IMR-90 (cell line): ENCODE measurements at regions not wholly inside any gene's neighbourhood (a gene's known extent, or its start where the extent isn't known, plus 50 kb on each side); places are given as distances from the start of the nearest gene placed in this dataset.

ENCODE experiments used
- ATAC-seq: fragments of 200-7000 bp; cut with Tn5 transposase; 2 replicates; pipeline ENCODE4 v1.9.1; 2020; ENCODE audit warnings: low read depth, mild to moderate bottlenecking, moderate library complexity
- BruUV-seq: library from RNA; stranded (reverse); fragments of 400-500 nt; replicated peaks from 2 replicates; lab custom pipeline; 2021; lab: Mats Ljungman, UMichigan
- CTCF ChIA-PET: fragments of 300-600 bp; formaldehyde crosslinking; extraction: SDS; loops from one replicate; lab custom pipeline; 2021; ENCODE audit warnings: antibody characterized with exemption; lab: Yijun Ruan, JAX
- POLR2A ChIA-PET: fragments of 300-600 bp; sonication (Branson Sonifier 250); formaldehyde crosslinking; loops from one replicate; lab custom pipeline; 2022; ENCODE audit warnings: antibody characterized with exemption; ENCODE audit not compliant: unreplicated experiment; lab: Charles Lee
- DNase-seq: peaks from one replicate; pipeline ENCODE4 v3.0.0; 2013
- H2AFZ ChIP-seq: replicated peaks from 2 replicates; pipeline ENCODE3; 2013; ENCODE audit warnings: low read length, mild to moderate bottlenecking; ENCODE audit not compliant: poor library complexity
- H2AK5ac ChIP-seq: 2 replicates; pipeline ENCODE4 v1.6.1; 2013; ENCODE audit warnings: low read depth, low read length, inconsistent platforms
- H2AK9ac ChIP-seq: replicated peaks from 2 replicates; pipeline ENCODE3; 2013; ENCODE audit warnings: mild to moderate bottlenecking, low read depth, low read length, moderate library complexity; ENCODE audit not compliant: poor library complexity
- H2BK120ac ChIP-seq: 2 replicates; pipeline ENCODE4 v1.6.1; 2013; ENCODE audit warnings: low read depth, low read length, inconsistent platforms
- H2BK15ac ChIP-seq: 3 replicates; pipeline ENCODE4 v1.6.1; 2013; ENCODE audit warnings: low read depth, low read length, inconsistent platforms
- H2BK20ac ChIP-seq: 2 replicates; pipeline ENCODE4 v1.6.1; 2013; ENCODE audit warnings: low read depth, mild to moderate bottlenecking, inconsistent platforms, low read length, moderate library complexity
- H2BK5ac ChIP-seq: 2 replicates; pipeline ENCODE4 v1.6.1; 2013; ENCODE audit warnings: mild to moderate bottlenecking, low read depth, low read length, inconsistent platforms; ENCODE audit not compliant: poor library complexity, severe bottlenecking
- H3K14ac ChIP-seq: replicated peaks from 2 replicates; pipeline ENCODE4 v1.6.1; 2013; ENCODE audit warnings: low read depth, low read length, inconsistent platforms
- H3K18ac ChIP-seq: 2 replicates; pipeline ENCODE4 v1.6.1; 2013; ENCODE audit warnings: low read depth, low read length, control low read depth
- H3K23ac ChIP-seq: 2 replicates; pipeline ENCODE4 v1.6.1; 2013; ENCODE audit warnings: low read depth, low read length, inconsistent platforms
- H3K27ac ChIP-seq: 2 replicates; pipeline ENCODE4 v1.5.1; 2013; ENCODE audit warnings: mild to moderate bottlenecking, control low read depth, low read length; ENCODE audit not compliant: insufficient read depth
- H3K27me3 ChIP-seq: 2 replicates; pipeline ENCODE4 v1.6.1; 2013; ENCODE audit warnings: low read length; ENCODE audit not compliant: control insufficient read depth, insufficient read depth
- H3K36me3 ChIP-seq: 2 replicates; pipeline ENCODE4 v1.6.1; 2013; ENCODE audit warnings: low read length, mixed read lengths; ENCODE audit not compliant: control insufficient read depth, insufficient read depth
- H3K4ac ChIP-seq: 2 replicates; pipeline ENCODE4 v1.6.1; 2013; ENCODE audit warnings: low read depth, low read length, inconsistent platforms
- H3K4me1 ChIP-seq: 2 replicates; pipeline ENCODE4 v1.6.1; 2013; ENCODE audit warnings: low read length, mixed read lengths; ENCODE audit not compliant: control insufficient read depth, insufficient read depth
- H3K4me2 ChIP-seq: 2 replicates; pipeline ENCODE4 v1.6.1; 2013; ENCODE audit warnings: low read depth, mild to moderate bottlenecking, control low read depth, low read length, moderate library complexity
- H3K4me3 ChIP-seq: 2 replicates; pipeline ENCODE4 v1.5.1; 2013; ENCODE audit warnings: low read depth, mild to moderate bottlenecking, control low read depth, low read length, moderate library complexity; ENCODE audit not compliant: insufficient read depth
- H3K56ac ChIP-seq: 2 replicates; pipeline ENCODE4 v1.6.1; 2013; ENCODE audit warnings: low read length, inconsistent platforms; ENCODE audit not compliant: insufficient read depth; ENCODE audit errors: extremely low read depth
- H3K79me1 ChIP-seq, 2 experiments: 2 replicates each; pipeline ENCODE4 v1.6.1; 2013; ENCODE audit warnings: low read length in 2 of 2, inconsistent platforms in 1 of 2, low read depth in 1 of 2
- H3K9ac ChIP-seq: 2 replicates; pipeline ENCODE4 v1.6.1; 2013; ENCODE audit warnings: low read depth, low read length, control low read depth
- H3K9me1 ChIP-seq: 2 replicates; pipeline ENCODE4 v1.6.1; 2013; ENCODE audit warnings: low read length, inconsistent platforms; ENCODE audit not compliant: insufficient read depth
- H3K9me3 ChIP-seq: 2 replicates; pipeline ENCODE4 v1.6.1; 2013; ENCODE audit warnings: low read length; ENCODE audit not compliant: control insufficient read depth, insufficient read depth
- H4K20me1 ChIP-seq: 2 replicates; pipeline ENCODE4 v1.6.1; 2013; ENCODE audit warnings: low read length, inconsistent platforms; ENCODE audit not compliant: insufficient read depth
- H4K5ac ChIP-seq: 2 replicates; pipeline ENCODE4 v1.6.1; 2013; ENCODE audit warnings: mild to moderate bottlenecking, low read depth, low read length, control low read depth
- H4K8ac ChIP-seq, 2 experiments: 2 replicates each; pipeline ENCODE4 v1.6.1; 2013; ENCODE audit warnings: low read depth in 2 of 2, low read length in 2 of 2, control low read depth in 1 of 2, inconsistent platforms in 1 of 2
- H4K91ac ChIP-seq: 2 replicates; pipeline ENCODE4 v1.6.1; 2013; ENCODE audit warnings: low read depth, low read length, inconsistent platforms; ENCODE audit not compliant: insufficient read depth
- CHD1 ChIP-seq: IDR thresholded peaks from 2 replicates; pipeline ENCODE4 v1.6.1; 2012; ENCODE audit warnings: low read depth, low read length, improper control_type of control experiment
- ELK1 ChIP-seq: fragments of 150-350 bp; IDR thresholded peaks from 2 replicates; pipeline ENCODE4 v1.6.1; 2016; ENCODE audit warnings: low read depth, mild to moderate bottlenecking, low read length, moderate library complexity, borderline replicate concordance
- FOS ChIP-seq: fragments of 150-350 bp; IDR thresholded peaks from 2 replicates; pipeline ENCODE4 v1.6.1; 2016; ENCODE audit warnings: low read depth, low read length
- MXI1 ChIP-seq: IDR thresholded peaks from 2 replicates; pipeline ENCODE4 v1.6.1; 2012; ENCODE audit warnings: low read depth, mild to moderate bottlenecking, low read length, moderate library complexity, borderline replicate concordance
- POLR2A ChIP-seq: IDR thresholded peaks from 2 replicates; pipeline ENCODE4 v1.6.1; 2012; ENCODE audit warnings: mild to moderate bottlenecking, low read depth, low read length
- RCOR1 ChIP-seq: IDR thresholded peaks from 2 replicates; pipeline ENCODE4 v1.6.1; 2012; ENCODE audit warnings: mild to moderate bottlenecking, low read length, improper control_type of control experiment; ENCODE audit not compliant: insufficient replicate concordance
- RFX5 ChIP-seq: IDR thresholded peaks from 2 replicates; pipeline ENCODE4 v1.8.0; 2012; ENCODE audit warnings: low read depth, mild to moderate bottlenecking, low read length, moderate library complexity
- SMC3 ChIP-seq: fragments of 150-350 bp; IDR thresholded peaks from 2 replicates; pipeline ENCODE4 v1.6.1; 2016; ENCODE audit warnings: low read depth, mild to moderate bottlenecking, antibody characterized with exemption, low read length, moderate library complexity
- USF2 ChIP-seq: fragments of 150-350 bp; IDR thresholded peaks from 2 replicates; pipeline ENCODE4 v1.6.1; 2017; ENCODE audit warnings: mild to moderate bottlenecking, antibody characterized with exemption, low read length, low read depth
- WGBS, 2 experiments: methylation state at CpG; one replicate each; pipeline versions ENCODE4 v1.1.5 to v1.1.7; 2013; ENCODE audit warnings: missing lambda C conversion rate in 2 of 2; ENCODE audit not compliant: insufficient read length in 1 of 2; ENCODE audit errors: extremely low coverage in 2 of 2; 5-methylcytosine and 5-hydroxymethylcytosine counted together
- dilution Hi-C: fragments of 300-500 bp; cut with HindIII; formaldehyde crosslinking; loops from one replicate; pipeline ENCODE4 v1.14.3; 2018; ENCODE audit warnings: low sequenced_read_pairs; ENCODE audit not compliant: unreplicated experiment
- in situ Hi-C: fragments of 300-500 bp; cut with MboI; formaldehyde crosslinking; loops from 3 replicates; pipeline ENCODE4 v1.14.3; 2019; ENCODE audit warnings: low sequenced_read_pairs, inconsistent platforms, mixed read lengths
- intact Hi-C: fragments of 100-400 bp; cut with micrococcal nuclease; formaldehyde crosslinking; loops from 2 replicates; pipeline ENCODE4 v1.10.0; 2022

GRCh38 chr6:98433325-98434056 is 400.9 kb upstream of the POU3F2 start:
- ChIA-PET CTCF (no interaction called here), POLR2A (no interaction called here)
- no peak for DNase-seq
- Histone ChIP-seq H2BK5ac (no peak overlapping the region), H3K9ac (no peak overlapping the region), H3K4me1 (no peaks in the 10 kb centered on the region), H4K5ac (no peak overlapping the region), H4K8ac (no peak overlapping the region), H3K27me3 (no peaks in the 10 kb centered on the region), H2BK15ac (no peak overlapping the region), H3K4ac (no peak overlapping the region), H4K20me1 (no peaks in the 10 kb centered on the region), H3K9me3 (peaks cover 2% of the 10 kb centered on the region; the same call in 1 of the 2 replicates), H4K91ac (no peak overlapping the region), H3K14ac (no peak overlapping the region), H3K9me1 (no peaks in the 10 kb centered on the region), H2BK120ac (no peak overlapping the region), H3K18ac (no peak overlapping the region), H2AK9ac (no peak overlapping the region), H3K36me3 (no peaks in the 10 kb centered on the region), H3K56ac (no peak overlapping the region), H3K27ac (no peak overlapping the region), H3K23ac (no peak overlapping the region), H2BK20ac (no peak overlapping the region), H3K4me2 (no peak overlapping the region), H3K4me3 (no peak overlapping the region), H3K79me1 (no peaks in the 10 kb centered on the region), H2AK5ac (no peak overlapping the region), H2AFZ (no peak overlapping the region)
- dilution Hi-C loops (no loop called here), intact Hi-C loops (no loop called here), in situ Hi-C loops (no loop called here)
- no peak for TF ChIP-seq ELK1
- TF ChIP-seq MXI1, result no peak
- no peak for TF ChIP-seq SMC3
- TF ChIP-seq FOS, result no peak
- no peak for TF ChIP-seq POLR2A
- no peak for TF ChIP-seq CHD1
- TF ChIP-seq USF2, result no peak
- TF ChIP-seq RCOR1, result no peak
- no peak for TF ChIP-seq RFX5
- no CpG with 5 or more reads among the region's 3 CpGs for WGBS, 2 experiments
- no peak for ATAC-seq
- no TSS peak for BruUV-seq
